ENCODE measurements at regions not wholly inside any gene's neighbourhood (a gene's known extent, or its start where the extent isn't known, plus 50 kb on each side); places are given as distances from the start of the nearest gene placed in this dataset.
"Not testable (repeated sequence)": the region's sequence is repeated elsewhere in the genome, so short reads cannot be mapped to it uniquely, and the experiment has no call there.

DNA sequence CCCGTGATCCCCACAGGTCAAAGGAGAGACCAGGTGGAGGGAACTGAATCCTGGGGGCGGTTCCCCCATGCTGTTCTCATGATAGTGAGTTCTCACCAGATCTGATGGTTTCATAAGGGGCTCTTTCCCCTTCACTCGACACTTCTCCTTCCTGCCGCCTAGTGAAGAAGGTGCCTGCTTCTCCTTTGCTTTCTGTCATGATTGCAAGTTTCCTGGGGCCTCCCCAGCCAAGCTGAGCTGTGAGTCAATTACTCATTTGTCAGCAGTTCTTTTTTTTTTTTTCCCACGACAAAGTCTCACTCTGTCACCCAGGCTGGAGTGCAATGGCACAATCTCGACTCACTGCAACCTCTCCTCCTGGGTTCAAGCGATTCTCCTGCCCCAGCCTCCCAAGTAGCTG, 1530.4 kb downstream of the BRD1 start:
- no peak for DNase-seq (ENCODE audit: low read depth in 2 of 2)

DNA sequence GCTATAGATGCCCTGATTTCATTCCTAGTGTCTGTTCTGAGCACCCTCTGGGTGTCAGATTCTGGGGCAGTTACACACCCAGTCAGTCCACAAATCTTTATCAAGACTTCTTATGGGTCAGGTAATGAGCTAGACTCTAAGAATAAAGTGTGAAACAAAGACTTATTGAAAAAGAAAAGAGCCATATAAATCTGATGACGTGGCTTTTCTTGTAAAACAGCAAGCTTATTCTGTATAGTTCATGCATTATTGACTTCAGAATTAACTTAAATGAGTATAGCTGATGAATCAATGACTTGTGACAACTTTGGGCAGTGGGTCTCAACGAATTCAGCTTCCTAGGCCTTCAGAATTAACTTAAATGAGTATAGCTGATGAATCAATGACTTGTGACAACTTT, 1527.5 kb downstream of the TBC1D22A start:
- DNase-seq (ENCODE audit: low read depth in 2 of 2), result not testable (repeated sequence)

DNA sequence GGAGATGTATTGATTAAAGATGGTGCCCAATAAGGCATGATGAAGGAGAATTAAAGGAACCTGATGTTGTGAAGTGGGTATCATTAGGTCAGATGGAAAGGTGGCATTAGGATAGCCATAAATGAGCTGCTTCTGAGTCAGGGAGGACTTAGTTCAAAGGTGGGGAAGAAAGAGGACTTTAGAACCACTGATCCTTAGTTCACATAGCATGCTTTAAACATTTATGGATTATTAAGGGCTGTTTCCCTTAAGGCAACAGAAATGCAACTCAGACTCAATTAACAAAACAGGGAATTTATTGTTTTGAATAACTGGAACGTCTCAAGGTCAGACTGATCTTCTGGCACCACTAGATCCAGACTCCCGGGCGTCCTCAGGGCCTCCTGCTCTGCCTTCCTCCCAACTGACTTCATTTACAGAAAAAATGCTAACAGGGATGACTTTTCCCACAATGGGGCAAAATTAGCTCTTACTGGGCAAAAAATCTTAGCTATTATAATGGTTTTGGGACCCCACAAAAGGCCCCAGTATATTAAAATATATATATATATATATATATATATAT, 1526.0 kb downstream of the TBC1D22A start:
- no peak for DNase-seq (ENCODE audit: low read depth in 2 of 2)

GRCh38 chr22:48287031-48287430, 1524.6 kb downstream of the TBC1D22A start:
- no peak for DNase-seq (ENCODE audit: low read depth in 2 of 2)

DNA sequence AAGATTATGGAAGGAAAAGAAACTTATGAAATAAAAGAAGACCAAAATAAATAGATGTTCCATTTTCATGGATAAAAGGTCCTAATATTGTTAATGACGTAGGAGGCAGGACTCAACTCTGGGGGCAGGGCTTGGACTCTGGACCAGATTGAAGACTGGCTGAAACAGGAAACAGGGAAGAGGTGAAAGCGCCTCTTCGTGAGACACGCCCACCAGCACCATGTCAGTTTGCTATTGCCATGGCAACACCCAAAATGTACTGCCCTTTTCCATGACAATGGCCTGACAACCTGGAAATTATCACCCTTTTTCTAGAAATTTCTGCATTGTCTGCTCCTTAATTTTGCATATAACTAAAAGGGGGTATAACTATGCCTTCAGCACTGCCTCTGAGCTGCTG, 1522.2 kb downstream of the TBC1D22A start:
- DNase-seq (ENCODE audit: low read depth in 2 of 2), result no peak

GRCh38 chr22:48282804-48283203, 1520.4 kb downstream of the TBC1D22A start:
- no peak for DNase-seq (ENCODE audit: low read depth in 2 of 2)

DNA sequence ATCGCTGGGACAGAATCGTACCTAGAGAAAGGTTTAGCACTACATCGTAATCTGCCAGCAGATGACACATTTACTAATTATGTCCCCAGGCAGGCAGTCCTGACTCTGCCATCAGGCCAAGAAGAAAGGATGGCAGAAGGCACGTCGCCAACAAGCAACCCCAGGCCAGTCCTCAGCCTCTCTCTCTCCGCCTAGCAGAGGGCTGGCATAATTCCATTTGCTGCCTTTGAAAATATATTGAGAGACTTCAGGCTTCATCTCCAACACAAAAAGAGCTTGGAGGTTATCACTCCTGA, 1517.0 kb downstream of the TBC1D22A start:
- no peak for DNase-seq (ENCODE audit: low read depth in 2 of 2)

GRCh38 chr22:48278620-48279460, 1516.4 kb downstream of the TBC1D22A start:
- DNase-seq (ENCODE audit: low read depth in 2 of 2), result no peak

GRCh38 chr22:48277868-48278581, 1515.6 kb downstream of the TBC1D22A start:
- no peak for DNase-seq (ENCODE audit: low read depth in 2 of 2)

- no peak for DNase-seq (ENCODE audit: low read depth in 2 of 2)
Measured at GRCh38 chr22:48276994-48277867, 1514.8 kb downstream of the TBC1D22A start.

DNA sequence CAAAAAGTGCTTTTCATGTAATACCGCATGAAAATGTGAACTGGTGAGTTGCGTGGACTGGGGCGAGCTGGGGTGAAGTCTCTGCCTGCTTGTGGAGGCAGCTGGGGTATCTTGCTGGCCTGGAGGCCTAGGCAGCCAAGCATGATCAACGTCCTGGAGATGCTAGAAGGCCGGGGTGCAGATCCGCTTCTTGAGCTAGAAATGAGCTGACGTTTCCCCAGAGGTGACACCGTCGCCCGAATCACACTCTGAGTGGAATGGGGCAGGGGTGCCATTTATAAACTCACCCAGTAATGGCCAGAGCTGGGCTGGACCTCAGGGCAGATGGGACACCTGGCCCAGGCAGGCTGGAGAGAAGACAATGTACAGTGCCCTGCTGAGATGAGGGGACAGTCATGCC, 1513.0 kb downstream of the TBC1D22A start:
- DNase-seq (ENCODE audit: low read depth in 2 of 2), result no peak

GRCh38 chr22:48270731-48271130, 1508.3 kb downstream of the TBC1D22A start:
- no peak for DNase-seq (ENCODE audit: low read depth in 2 of 2)

DNA sequence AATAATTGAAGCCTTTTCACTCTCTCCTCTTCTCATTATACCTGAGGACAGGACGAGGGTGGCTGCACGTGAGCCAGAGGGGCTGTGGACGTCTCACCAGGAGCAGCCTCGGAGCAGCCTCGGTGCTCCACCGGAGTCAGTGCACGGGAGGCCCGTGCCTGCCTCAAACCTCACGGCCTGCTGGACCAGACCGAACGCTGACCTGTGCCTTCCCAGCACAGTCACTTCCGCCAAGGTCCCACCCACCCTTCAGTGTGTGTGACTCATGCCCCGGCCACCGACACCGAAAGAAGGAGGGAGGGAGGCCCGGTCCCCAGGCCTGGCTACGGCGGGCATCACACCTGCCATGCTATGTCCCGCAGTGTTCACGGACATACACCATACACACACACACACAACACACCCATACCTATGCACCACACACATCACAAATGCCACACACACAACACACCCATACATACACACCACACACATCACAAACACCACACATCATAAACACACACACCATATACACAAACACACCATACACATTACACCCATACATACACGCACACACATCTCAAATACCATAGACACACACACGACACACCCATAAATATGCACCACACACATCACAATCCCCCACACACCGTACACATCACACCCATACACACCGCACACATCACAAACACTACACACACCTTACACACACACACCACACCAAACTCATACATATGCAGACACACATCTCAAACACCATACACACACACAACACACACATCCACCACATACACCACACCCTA, 1506.5 kb downstream of the TBC1D22A start:
- DNase-seq (ENCODE audit: low read depth in 2 of 2), result no peak

GRCh38 chr22:48268293-48268692, 1505.8 kb downstream of the TBC1D22A start:
- DNase-seq (ENCODE audit: low read depth in 2 of 2), result no peak

DNA sequence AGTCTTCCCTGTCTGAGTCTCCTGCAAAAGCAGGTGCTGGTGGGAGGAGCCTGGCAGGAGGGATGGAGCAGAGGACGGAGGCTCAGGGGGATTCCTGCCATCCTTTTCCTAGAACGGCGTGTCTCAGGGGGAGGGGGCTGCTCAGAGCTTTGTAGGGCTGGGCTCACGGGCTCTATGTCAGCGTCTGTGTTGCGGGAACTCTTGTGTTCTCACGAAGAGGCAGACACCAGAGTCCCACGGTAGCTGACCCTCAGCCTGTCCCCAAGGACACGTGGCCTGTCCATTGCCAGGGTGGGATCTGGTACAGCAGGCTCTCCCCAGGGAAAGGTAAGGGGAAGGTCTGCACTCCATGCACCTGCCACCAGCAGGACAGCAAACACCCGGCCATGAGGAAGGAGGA, 1505.2 kb downstream of the TBC1D22A start:
- DNase-seq (ENCODE audit: low read depth in 2 of 2), result no peak

DNA sequence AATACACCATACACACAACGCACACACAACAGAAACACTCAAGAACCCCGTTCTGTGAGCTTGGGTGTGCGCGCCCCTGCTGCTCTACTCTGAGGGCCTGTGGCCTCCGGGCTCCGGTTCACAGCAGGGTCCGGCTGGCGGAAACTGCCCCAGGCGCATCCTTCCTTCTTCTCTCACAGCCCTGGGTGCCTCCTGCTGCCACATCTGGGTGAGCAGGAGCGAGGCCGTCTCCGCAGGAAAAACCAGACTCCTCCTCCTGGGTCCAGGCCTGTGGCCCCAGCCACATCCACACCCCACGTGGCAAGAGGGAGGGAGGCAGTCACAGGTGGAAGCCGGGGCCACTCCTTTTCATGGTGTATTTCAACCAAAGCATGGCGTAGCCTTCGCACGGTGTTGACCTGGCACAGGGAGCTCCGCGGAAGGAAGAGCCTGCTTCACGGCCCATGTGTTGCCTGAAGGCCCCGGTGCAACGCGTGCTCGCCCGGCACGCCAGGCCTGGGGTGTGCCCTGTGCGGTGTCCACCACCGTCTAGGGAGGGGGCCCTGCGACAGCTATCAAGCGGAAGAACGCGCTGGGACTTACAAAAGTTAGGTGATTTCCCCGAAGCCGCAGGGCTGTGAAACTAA, 1502.7 kb downstream of the TBC1D22A start:
- no peak for DNase-seq (ENCODE audit: low read depth in 2 of 2)

DNA sequence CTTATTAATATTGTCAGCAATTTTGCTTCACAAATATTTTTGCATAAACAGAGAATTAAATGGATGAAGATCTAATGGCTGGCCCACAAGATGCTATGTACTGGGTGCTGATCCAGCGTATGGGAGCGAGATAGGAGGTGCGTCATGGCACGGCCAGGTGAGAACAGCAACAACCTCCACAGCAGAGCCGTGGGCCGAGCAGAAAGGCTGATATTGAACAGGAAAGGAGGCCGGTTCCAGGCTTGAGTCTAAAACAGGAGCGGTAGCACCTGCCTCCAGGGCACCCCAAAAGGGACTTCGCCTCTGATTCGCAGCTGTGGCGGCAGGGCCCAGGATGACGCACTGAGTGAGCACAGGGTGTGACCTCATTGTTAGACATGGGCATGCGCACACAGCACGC, 1502.1 kb downstream of the TBC1D22A start:
- DNase-seq (ENCODE audit: low read depth in 2 of 2), result no peak

DNA sequence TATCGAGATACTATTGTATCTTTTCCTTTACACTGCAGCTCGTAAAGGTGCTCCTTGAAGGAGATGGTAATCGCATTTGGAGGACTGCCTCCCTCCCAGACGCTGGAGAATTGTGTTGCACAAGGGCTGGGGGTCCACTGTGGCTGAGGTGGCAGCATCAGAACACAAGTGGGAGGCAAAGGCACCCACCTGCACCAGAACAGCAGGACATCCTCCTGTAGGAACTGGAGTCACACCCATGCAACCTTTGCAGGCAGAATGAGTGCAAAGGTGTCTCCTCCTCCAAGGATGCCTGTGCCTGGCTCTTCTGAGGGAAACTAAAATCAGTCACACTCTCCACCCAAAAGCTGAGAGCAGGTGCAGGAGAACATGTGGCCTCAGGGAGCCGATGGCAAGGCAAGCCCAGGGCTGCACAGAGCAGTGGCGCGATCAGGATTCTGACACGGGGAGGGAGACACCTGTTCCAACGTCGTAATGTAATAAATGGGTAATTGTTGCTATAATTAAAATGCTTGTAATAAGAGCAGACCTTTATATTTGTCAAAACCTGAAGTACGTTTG, 1501.4 kb downstream of the TBC1D22A start:
- no peak for DNase-seq (ENCODE audit: low read depth in 2 of 2)

DNA sequence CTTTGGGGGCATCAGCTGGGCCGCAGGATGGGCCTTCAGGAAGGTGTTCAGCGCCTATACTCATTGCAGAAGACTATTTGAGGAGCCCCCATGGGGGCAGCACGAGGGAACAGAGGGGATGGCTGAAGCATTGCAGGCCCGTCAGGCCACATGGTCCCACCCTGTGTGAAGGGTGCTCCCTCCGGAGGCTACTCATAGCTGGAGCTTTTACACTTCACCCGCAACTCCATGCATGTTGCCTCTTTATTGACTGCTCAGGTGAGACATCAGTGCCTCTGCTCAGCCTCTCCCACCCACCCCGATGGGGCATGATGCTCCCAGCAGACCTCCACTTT, 1500.9 kb downstream of the TBC1D22A start:
- DNase-seq (ENCODE audit: low read depth in 2 of 2), result no peak

GRCh38 chr22:48262596-48263430, 1500.4 kb downstream of the TBC1D22A start:
- no peak for DNase-seq (ENCODE audit: low read depth in 2 of 2)
